ENCODE measurements at regions not wholly inside any gene's neighbourhood (a gene's known extent, or its start where the extent isn't known, plus 50 kb on each side); places are given as distances from the start of the nearest gene placed in this dataset.

- TF ChIP-seq CTCF (IDR thresholded peaks at IDR 0.05; ENCODE audit: low read length) (no peak), EZH2 (optimal IDR thresholded peaks at IDR 0.05; ENCODE audit: low read depth, low read length) (no peak)
Measured at GRCh38 chr10:63713191-63714144, 192.3 kb downstream of the REEP3 start.

Data from MM.1S (cell line).